ENCODE measurements at regions not wholly inside any gene's neighbourhood (a gene's known extent, or its start where the extent isn't known, plus 50 kb on each side); places are given as distances from the start of the nearest gene placed in this dataset.

DNA sequence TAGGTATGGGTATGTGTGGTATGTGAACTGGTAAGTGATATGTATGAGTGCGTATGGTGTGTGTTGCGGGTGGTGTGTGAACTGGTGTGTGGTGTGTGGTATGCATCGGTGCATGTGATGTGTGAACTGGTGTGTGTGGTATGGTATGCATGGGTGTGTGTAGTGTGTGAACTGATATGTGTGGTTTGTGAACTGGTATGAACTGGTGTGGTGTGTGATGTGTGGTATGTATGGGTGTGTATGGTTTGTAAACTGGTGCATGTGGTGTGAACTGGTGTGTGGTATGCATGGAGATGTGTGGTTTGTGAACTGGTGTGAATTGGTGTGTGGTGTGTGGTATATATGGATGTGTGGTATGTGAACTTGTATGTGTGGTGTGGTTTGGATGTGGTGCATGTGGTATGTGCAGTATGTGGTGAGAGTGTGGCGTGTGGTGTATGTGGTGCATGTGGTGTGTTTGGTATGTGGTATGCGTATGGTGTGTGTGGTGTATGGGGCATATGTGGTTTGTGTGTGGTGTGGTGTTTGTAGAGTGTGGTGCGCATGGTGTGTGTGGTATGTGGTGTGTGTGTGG is 208.9 kb upstream of the TNP1 start:
- Histone ChIP-seq H3K9ac (ENCODE audit: low read length) (no peak overlapping the region), H3K36me3 (ENCODE audit: control insufficient read depth, insufficient read depth, low read length) (no peaks in the 10 kb centered on the region), H3K4me1 (ENCODE audit: control insufficient read depth, insufficient read depth, low read length) (no peaks in the 10 kb centered on the region), H3K9me3 (ENCODE audit: control insufficient read depth, low read length) (no peaks in the 10 kb centered on the region), H3K4me3 (ENCODE audit: low read length) (no peak overlapping the region), H3K27me3 (ENCODE audit: control insufficient read depth, insufficient read depth, low read length) (no peaks in the 10 kb centered on the region)

DNA sequence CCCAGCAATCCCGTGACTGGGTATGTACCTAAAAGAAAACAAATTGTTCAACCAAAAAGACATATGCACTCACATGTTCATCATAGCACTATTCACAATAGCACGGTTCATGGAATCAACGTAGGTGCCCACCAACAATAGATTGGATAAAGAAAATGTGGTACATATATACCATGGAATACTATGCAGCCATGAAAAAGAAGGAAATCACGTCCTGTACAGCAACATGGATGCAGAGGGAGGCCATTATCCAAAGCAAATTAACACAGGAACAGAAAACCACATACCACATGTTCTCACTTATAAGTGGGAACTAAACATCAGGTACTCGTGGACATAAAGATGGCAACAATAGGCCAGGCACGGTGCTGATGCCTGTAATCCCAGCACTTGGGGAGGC is 207.9 kb upstream of the TNP1 start:
- Histone ChIP-seq H3K27me3 (ENCODE audit: control insufficient read depth, insufficient read depth, low read length) (no peaks in the 10 kb centered on the region), H3K4me1 (ENCODE audit: control insufficient read depth, insufficient read depth, low read length) (no peaks in the 10 kb centered on the region), H3K4me3 (ENCODE audit: low read length) (no peak overlapping the region), H3K9ac (ENCODE audit: low read length) (no peak overlapping the region), H3K36me3 (ENCODE audit: control insufficient read depth, insufficient read depth, low read length) (no peaks in the 10 kb centered on the region), H3K9me3 (ENCODE audit: control insufficient read depth, low read length) (no peaks in the 10 kb centered on the region)

DNA sequence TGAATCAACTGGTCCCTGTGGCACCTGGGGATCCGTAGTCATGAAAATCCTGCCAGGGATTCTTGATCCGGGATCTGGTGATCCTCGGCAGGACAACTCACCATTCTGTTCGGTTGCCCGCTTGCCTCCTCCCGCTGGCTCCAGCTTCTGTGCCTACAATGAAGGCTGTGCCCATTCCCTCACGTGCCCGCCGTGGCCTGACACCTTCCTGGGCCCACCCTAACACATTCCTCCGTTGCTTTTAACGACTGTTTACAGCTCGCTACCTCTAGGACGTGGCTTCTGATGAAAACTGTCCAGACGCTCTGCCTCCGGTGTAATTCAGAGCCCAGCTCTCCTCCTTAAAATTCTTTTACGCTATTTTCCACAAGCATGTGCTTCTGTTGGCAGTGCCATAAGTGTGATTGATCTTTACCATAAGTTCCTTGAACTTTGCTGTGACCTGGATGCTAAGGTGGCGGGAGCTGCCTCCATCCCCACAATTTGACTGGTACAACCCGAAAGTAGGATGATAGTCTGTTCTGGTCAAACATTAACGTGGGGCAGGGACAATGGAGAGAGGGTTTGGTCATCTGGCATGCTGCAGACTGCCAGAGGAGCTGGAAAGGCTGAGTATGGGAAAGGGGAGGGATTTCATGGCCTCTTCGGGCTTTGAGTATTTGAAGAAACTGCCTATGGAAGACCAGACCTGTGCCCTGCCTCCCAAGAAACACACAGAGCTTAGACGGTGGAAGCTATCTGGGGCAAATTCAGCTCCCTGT is 206.8 kb upstream of the TNP1 start:
- Histone ChIP-seq H3K27me3 (ENCODE audit: control insufficient read depth, insufficient read depth, low read length) (no peaks in the 10 kb centered on the region), H3K9ac (ENCODE audit: low read length) (no peak overlapping the region), H3K4me3 (ENCODE audit: low read length) (no peak overlapping the region), H3K4me1 (ENCODE audit: control insufficient read depth, insufficient read depth, low read length) (no peaks in the 10 kb centered on the region), H3K9me3 (ENCODE audit: control insufficient read depth, low read length) (no peaks in the 10 kb centered on the region), H3K36me3 (ENCODE audit: control insufficient read depth, insufficient read depth, low read length) (no peaks in the 10 kb centered on the region)

- Histone ChIP-seq H3K4me1 (ENCODE audit: control insufficient read depth, insufficient read depth, low read length) (no peaks in the 10 kb centered on the region), H3K9me3 (ENCODE audit: control insufficient read depth, low read length) (no peaks in the 10 kb centered on the region), H3K36me3 (ENCODE audit: control insufficient read depth, insufficient read depth, low read length) (no peaks in the 10 kb centered on the region), H3K4me3 (ENCODE audit: low read length) (no peak overlapping the region), H3K27me3 (ENCODE audit: control insufficient read depth, insufficient read depth, low read length) (no peaks in the 10 kb centered on the region), H3K9ac (ENCODE audit: low read length) (no peak overlapping the region)
Observed at GRCh38 chr2:217065695-217066405, 206.0 kb upstream of the TNP1 start.

GRCh38 chr2:217065012-217065290 is 205.1 kb upstream of the TNP1 start:
- H3K4me1 ChIP-seq (ENCODE audit: control insufficient read depth, insufficient read depth, low read length) = no peaks in the 10 kb centered on the region
- H3K9ac ChIP-seq (ENCODE audit: low read length) = no peak overlapping the region
- H3K9me3 ChIP-seq (ENCODE audit: control insufficient read depth, low read length) = no peaks in the 10 kb centered on the region
- no peak overlapping the region for H3K4me3 ChIP-seq (ENCODE audit: low read length)
- H3K27me3 ChIP-seq (ENCODE audit: control insufficient read depth, insufficient read depth, low read length) = no peaks in the 10 kb centered on the region
- H3K36me3 ChIP-seq (ENCODE audit: control insufficient read depth, insufficient read depth, low read length) = no peaks in the 10 kb centered on the region

DNA sequence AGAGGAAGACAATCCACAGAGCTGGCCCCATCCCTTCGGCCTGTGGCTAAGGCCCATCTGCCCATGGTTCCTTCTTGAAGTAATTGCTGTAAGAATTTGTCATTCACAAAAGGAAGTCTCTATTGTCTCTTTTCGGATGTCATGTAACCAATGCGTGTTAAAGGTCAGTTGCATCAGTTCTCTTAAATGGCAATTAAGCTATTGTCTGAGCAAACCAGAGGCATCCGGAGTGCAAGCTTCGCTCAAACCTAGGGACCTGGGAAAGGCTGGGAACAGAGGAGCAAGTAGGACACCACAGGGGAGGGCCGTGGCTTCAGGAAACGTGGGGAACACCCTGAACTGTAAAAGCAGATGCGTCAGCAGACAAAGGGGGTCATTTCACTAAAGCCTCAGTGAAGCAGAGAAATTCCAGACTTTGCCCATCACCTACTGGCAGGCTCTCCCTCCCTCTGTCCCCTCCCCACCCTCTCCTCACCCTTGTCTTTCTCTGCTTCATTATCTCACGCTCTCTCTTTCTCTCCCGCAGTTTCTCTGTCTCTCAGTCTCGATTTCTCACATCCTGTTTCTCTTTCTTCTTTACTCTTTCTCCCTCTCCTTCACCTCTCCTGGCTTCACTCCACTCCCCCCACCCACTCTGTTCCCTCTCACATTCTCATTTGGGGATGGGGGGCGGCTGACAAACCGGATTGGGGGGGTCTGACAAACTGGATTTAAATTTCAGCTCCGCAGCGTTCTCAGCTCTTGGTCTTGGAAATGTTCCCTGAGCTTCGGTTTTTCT is 204.6 kb upstream of the TNP1 start:
- H3K27me3 ChIP-seq (ENCODE audit: control insufficient read depth, insufficient read depth, low read length) = no peaks in the 10 kb centered on the region
- H3K36me3 ChIP-seq (ENCODE audit: control insufficient read depth, insufficient read depth, low read length) = no peaks in the 10 kb centered on the region
- no peaks in the 10 kb centered on the region for H3K9me3 ChIP-seq (ENCODE audit: control insufficient read depth, low read length)
- no peaks in the 10 kb centered on the region for H3K4me1 ChIP-seq (ENCODE audit: control insufficient read depth, insufficient read depth, low read length)
- no peak overlapping the region for H3K9ac ChIP-seq (ENCODE audit: low read length)
- no peak overlapping the region for H3K4me3 ChIP-seq (ENCODE audit: low read length)

GRCh38 chr2:217063238-217063755 is 203.4 kb upstream of the TNP1 start:
- no peaks in the 10 kb centered on the region for H3K27me3 ChIP-seq (ENCODE audit: control insufficient read depth, insufficient read depth, low read length)
- no peaks in the 10 kb centered on the region for H3K36me3 ChIP-seq (ENCODE audit: control insufficient read depth, insufficient read depth, low read length)
- no peaks in the 10 kb centered on the region for H3K9me3 ChIP-seq (ENCODE audit: control insufficient read depth, low read length)
- H3K4me1 ChIP-seq (ENCODE audit: control insufficient read depth, insufficient read depth, low read length) = no peaks in the 10 kb centered on the region
- H3K4me3 ChIP-seq (ENCODE audit: low read length) = no peak overlapping the region
- no peak overlapping the region for H3K9ac ChIP-seq (ENCODE audit: low read length)

- no peaks in the 10 kb centered on the region for H3K36me3 ChIP-seq (ENCODE audit: control insufficient read depth, insufficient read depth, low read length)
Observed at GRCh38 chr2:217062768-217063167, 202.9 kb upstream of the TNP1 start.

DNA sequence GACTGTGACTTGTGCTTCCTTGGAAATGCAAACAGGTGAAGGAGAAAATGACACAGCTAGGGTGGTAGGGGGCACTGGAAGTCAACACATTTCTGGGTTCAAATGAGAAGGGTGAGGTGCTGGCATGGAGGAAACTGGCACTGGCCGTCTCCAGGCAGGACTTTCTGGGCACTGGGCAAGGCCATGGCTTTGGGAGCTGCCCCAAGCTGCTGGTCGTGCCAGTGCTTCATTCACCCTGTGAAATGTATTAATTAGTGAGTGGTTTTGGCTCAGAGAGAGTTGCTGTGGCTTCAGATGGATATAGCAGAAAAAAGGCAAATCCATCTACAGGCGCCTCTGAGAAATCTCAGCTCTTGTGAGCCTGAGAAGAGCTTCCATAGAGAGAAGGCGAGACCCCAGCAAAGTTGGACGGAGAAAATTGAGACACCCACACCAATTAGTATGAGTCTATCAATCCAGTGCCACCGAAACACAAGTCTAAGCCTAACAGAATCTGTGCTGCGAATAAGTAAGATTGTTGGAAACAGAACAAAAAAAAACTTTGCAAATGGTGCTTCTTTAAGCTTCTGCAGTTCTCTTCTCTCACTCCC is 202.1 kb upstream of the TNP1 start:
- Histone ChIP-seq H3K36me3 (ENCODE audit: control insufficient read depth, insufficient read depth, low read length) (no peaks in the 10 kb centered on the region), H3K9me3 (ENCODE audit: control insufficient read depth, low read length) (no peaks in the 10 kb centered on the region), H3K9ac (ENCODE audit: low read length) (no peak overlapping the region), H3K4me1 (ENCODE audit: control insufficient read depth, insufficient read depth, low read length) (no peaks in the 10 kb centered on the region), H3K27me3 (ENCODE audit: control insufficient read depth, insufficient read depth, low read length) (no peaks in the 10 kb centered on the region), H3K4me3 (ENCODE audit: low read length) (no peak overlapping the region)

More at GRCh38 chr2:217062768-217063167, 202.9 kb upstream of the TNP1 start:
- H3K4me3 ChIP-seq (ENCODE audit: low read length) = no peak overlapping the region
- no peaks in the 10 kb centered on the region for H3K27me3 ChIP-seq (ENCODE audit: control insufficient read depth, insufficient read depth, low read length)
- no peak overlapping the region for H3K9ac ChIP-seq (ENCODE audit: low read length)
- no peaks in the 10 kb centered on the region for H3K4me1 ChIP-seq (ENCODE audit: control insufficient read depth, insufficient read depth, low read length)
- no peaks in the 10 kb centered on the region for H3K9me3 ChIP-seq (ENCODE audit: control insufficient read depth, low read length)

DNA sequence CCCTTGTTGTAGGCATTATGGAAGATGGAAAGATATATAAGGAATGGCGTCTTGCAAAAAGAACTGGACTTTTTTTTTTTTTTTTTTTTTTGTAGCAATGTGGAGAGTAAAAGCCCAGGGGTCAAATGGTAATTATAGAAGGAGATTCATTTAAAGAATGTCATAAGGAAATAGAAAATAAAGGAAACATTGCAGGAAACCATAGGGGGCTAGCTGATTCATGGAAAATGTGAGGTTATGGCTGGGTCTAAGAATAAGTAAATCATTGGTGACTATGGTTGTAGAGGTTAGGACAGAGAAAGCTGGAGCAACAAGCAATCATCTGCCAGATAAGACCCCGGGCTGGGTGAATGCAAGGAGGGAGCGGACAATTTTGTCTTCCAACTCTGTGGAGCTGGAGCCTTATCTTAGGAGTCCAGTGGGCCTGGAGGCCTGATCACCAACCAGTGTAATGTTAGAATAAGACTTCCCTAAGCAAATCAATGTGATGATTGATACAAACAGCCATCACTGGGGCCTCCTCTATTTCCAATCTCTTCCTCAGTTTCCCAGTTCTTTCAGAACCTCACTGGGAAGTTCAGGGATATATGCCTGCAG is 201.2 kb upstream of the TNP1 start:
- Histone ChIP-seq H3K36me3 (ENCODE audit: control insufficient read depth, insufficient read depth, low read length) (no peaks in the 10 kb centered on the region), H3K27me3 (ENCODE audit: control insufficient read depth, insufficient read depth, low read length) (no peaks in the 10 kb centered on the region), H3K4me3 (ENCODE audit: low read length) (no peak overlapping the region), H3K4me1 (ENCODE audit: control insufficient read depth, insufficient read depth, low read length) (no peaks in the 10 kb centered on the region), H3K9ac (ENCODE audit: low read length) (no peak overlapping the region), H3K9me3 (ENCODE audit: control insufficient read depth, low read length) (no peaks in the 10 kb centered on the region)

GRCh38 chr2:217060516-217060915 is 200.7 kb upstream of the TNP1 start:
- Histone ChIP-seq H3K9me3 (ENCODE audit: control insufficient read depth, low read length) (no peaks in the 10 kb centered on the region), H3K9ac (ENCODE audit: low read length) (no peak overlapping the region), H3K4me1 (ENCODE audit: control insufficient read depth, insufficient read depth, low read length) (no peaks in the 10 kb centered on the region), H3K4me3 (ENCODE audit: low read length) (no peak overlapping the region), H3K36me3 (ENCODE audit: control insufficient read depth, insufficient read depth, low read length) (no peaks in the 10 kb centered on the region), H3K27me3 (ENCODE audit: control insufficient read depth, insufficient read depth, low read length) (no peaks in the 10 kb centered on the region)
